Activated T-helper 2 cell treated with anti-CD3 and anti-CD28 coated beads, Interferon-gamma antibody, Interleukin-2, Interleukin-4, amounts not matched to agents 10 μg/mL and 5 μg/mL and 100 μg/mL, durations not matched to agents 14 hours and 24 hours and 36 hours (primary cell): ENCODE measurements at regions not wholly inside any gene's neighbourhood (a gene's known extent, or its start where the extent isn't known, plus 50 kb on each side); places are given as distances from the start of the nearest gene placed in this dataset.

Source experiments
- DNase-seq: peaks from one replicate; pipeline ENCODE4 v3.0.0; 2021; ENCODE audit warnings: low spot score
- H3K27ac Mint-ChIP-seq: one replicate; pipeline ENCODE4 v1.8.0; 2021; ENCODE audit warnings: mixed read lengths
- H3K27me3 Mint-ChIP-seq: one replicate; pipeline ENCODE4 v1.8.0; 2021; ENCODE audit warnings: low read depth, mixed read lengths
- H3K36me3 Mint-ChIP-seq: one replicate; pipeline ENCODE4 v1.8.0; 2021; ENCODE audit warnings: low read depth, mixed read lengths
- H3K4me1 Mint-ChIP-seq: one replicate; pipeline ENCODE4 v1.8.0; 2021; ENCODE audit warnings: low read depth, mixed read lengths
- H3K4me3 Mint-ChIP-seq: one replicate; pipeline ENCODE4 v1.8.0; 2021; ENCODE audit warnings: low read depth, mild to moderate bottlenecking, moderate library complexity, mixed read lengths
- H3K9me3 Mint-ChIP-seq: one replicate; pipeline ENCODE4 v1.8.0; 2021; ENCODE audit warnings: mixed read lengths
- intact Hi-C: fragments of 100-400 bp; cut with micrococcal nuclease; formaldehyde crosslinking; loops from one replicate; pipeline ENCODE4 v1.15.1; 2023

DNA sequence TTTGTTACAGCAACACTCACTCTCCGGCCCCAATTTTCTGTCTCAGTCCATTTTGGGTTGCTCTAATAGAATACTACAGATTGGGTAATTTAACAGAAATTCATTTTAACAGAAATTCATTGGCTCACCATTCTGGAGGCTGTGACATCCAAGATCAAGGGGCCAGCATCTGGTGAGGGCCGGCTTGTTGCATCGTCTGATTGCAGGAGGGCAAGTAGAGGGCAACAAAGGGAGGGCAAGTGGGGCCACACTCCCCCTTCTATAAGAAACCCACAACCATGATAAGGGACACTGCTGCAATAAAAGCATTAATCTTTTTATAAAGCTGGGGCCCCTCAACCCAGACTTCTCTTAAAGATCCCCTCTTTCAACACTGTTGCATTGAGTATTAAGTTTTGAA is 260.1 kb upstream of the TMPRSS15 start:
- no peak overlapping the region for H3K4me3 Mint-ChIP-seq
- no peaks in the 10 kb centered on the region for H3K36me3 Mint-ChIP-seq
- no peaks in the 10 kb centered on the region for H3K27me3 Mint-ChIP-seq
- no peak overlapping the region for H3K27ac Mint-ChIP-seq
- DNase-seq: no peak
- peaks cover 36% of the 10 kb centered on the region for H3K9me3 Mint-ChIP-seq
- no peaks in the 10 kb centered on the region for H3K4me1 Mint-ChIP-seq
- intact Hi-C loops: no loop called here

DNA sequence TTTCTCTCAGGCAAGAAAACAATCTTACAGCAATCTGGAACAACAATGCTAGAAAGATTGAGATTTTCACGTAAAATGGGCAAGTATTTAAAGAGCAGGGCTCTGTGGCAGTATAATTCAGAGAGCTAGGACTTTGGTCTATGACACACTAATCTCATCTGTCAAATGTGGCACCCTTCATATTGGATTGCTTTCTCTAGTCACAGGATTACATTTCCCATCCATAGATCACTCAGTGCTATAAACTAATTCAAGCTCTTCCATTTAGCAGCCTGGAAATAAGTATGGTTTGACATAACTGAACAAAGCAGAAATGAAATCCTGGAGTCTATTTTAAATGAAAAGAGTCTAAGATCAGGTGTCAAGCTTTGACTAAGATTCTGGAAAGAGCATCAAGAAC is 263.1 kb upstream of the TMPRSS15 start:
- H3K27ac Mint-ChIP-seq: no peak overlapping the region
- H3K4me3 Mint-ChIP-seq: no peak overlapping the region
- H3K4me1 Mint-ChIP-seq: no peaks in the 10 kb centered on the region
- intact Hi-C loops: no loop called here
- H3K9me3 Mint-ChIP-seq: peaks cover 51% of the 10 kb centered on the region
- no peaks in the 10 kb centered on the region for H3K27me3 Mint-ChIP-seq
- DNase-seq: no peak
- H3K36me3 Mint-ChIP-seq: no peaks in the 10 kb centered on the region

DNA sequence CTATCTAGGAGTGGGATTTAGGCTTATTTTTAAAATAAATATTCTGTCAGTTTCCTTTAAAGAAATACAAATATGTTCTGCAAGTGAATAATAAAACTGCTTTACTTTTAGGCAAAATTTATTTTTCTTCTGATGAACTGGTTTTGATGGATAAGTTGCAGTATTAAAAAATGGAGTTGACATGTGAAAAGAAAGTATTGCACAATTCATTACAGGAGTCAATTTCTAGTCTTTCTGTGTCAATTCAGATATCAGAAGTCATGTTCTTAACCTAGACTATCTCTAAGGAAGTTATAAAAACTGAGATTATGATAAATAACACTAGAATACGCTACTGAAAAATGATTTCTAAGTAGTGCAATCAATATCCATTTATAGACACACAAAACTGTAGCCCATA is 270.2 kb upstream of the TMPRSS15 start:
- no peak for DNase-seq
- Mint-ChIP-seq H3K9me3 (peaks cover 47% of the 10 kb centered on the region), H3K4me1 (no peaks in the 10 kb centered on the region), H3K27ac (no peak overlapping the region), H3K27me3 (no peaks in the 10 kb centered on the region), H3K4me3 (no peak overlapping the region), H3K36me3 (no peaks in the 10 kb centered on the region)
- intact Hi-C loops: no loop called here

DNA sequence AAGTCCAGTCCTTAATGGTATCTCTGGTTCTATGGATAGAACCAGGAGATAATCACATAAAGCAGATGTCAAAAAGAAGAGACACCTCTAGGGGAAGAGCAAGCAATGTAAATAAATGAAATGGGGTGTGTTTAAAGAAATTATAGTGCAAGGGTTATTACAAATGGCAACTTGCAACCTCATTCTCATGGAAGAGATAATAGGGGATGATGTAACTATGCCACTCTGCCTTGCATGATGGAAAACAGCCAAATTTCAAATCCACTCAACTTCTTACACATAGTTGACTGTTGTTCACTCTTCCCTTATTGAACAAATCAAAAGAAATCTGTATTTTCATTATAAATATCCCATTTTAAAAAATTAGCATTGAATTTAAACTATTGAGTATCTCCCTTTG is 274.0 kb upstream of the TMPRSS15 start:
- H3K4me1 Mint-ChIP-seq: no peaks in the 10 kb centered on the region
- H3K36me3 Mint-ChIP-seq: no peaks in the 10 kb centered on the region
- no peak overlapping the region for H3K4me3 Mint-ChIP-seq
- intact Hi-C loops: no loop called here
- DNase-seq: no peak
- no peaks in the 10 kb centered on the region for H3K27me3 Mint-ChIP-seq
- H3K27ac Mint-ChIP-seq: no peak overlapping the region
- H3K9me3 Mint-ChIP-seq: peaks cover 36% of the 10 kb centered on the region

DNA sequence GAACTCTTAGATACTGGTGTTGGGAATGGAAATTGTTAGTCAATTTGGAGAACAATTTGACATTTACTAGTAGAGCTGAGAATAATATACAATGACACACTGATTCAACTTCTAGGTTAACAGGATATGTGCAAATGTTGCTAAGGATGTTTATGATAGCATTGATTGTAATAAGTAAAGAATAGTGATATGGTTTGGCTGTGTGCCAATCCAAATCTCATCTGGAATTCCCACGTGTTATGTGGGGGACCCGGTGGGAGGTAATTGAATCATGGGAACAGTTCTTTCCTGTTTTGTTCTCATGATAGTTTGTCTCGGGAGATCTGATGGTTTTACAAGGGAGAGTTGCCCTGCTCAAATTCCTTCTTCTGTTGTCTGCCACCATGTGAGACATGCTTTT is 302.4 kb upstream of the TMPRSS15 start:
- peaks cover 27% of the 10 kb centered on the region for H3K9me3 Mint-ChIP-seq
- intact Hi-C loops: no loop called here
- H3K4me3 Mint-ChIP-seq: no peak overlapping the region
- no peak for DNase-seq
- H3K36me3 Mint-ChIP-seq: no peaks in the 10 kb centered on the region
- no peaks in the 10 kb centered on the region for H3K4me1 Mint-ChIP-seq
- H3K27ac Mint-ChIP-seq: no peak overlapping the region
- H3K27me3 Mint-ChIP-seq: no peaks in the 10 kb centered on the region

DNA sequence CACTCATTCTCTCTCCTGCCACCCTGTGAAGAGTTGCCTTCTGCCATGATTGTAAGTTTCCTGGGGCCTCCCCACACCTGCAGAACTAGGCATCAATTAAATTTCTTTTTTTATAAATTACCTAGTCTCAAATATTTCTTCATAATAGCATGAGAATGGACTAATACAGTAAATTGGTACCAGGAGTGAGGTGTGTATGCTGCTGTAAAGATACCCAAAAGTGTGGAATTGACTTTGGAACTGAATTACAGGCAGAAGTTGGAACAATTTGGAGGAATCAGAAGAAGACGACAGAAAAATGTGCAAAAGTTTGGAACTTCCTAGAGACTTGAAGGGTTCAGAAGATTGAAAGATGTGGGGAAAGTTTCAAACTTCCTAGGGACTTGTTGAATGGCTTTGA is 308.1 kb upstream of the TMPRSS15 start:
- peaks cover 43% of the 10 kb centered on the region for H3K9me3 Mint-ChIP-seq

DNA sequence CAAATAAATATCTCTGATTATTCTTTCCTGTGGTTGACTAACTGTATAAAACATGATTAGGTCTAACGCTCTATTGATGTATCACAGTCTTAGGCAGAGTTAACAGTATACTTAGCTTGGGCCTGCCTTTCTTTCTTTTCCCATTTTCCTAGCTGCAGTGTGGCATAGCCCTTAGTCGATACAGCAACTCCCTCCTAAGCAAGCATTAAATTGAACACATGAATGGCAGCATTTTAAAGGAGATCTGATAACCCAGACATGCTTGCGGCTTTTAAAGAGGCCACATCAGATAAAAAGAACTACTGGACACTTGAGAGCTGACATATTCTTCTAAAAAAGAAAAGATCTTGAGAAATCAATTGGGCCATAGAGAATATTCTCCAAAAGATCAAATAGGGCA is 312.0 kb upstream of the TMPRSS15 start:
- Mint-ChIP-seq H3K27ac (no peak overlapping the region), H3K4me3 (no peak overlapping the region), H3K9me3 (peaks cover 52% of the 10 kb centered on the region), H3K36me3 (no peaks in the 10 kb centered on the region), H3K4me1 (no peaks in the 10 kb centered on the region), H3K27me3 (no peaks in the 10 kb centered on the region)
- no peak for DNase-seq
- intact Hi-C loops: no loop called here

More for the DNA sequence above, 308.1 kb upstream of the TMPRSS15 start:
- Mint-ChIP-seq H3K4me3 (no peak overlapping the region), H3K27ac (no peak overlapping the region), H3K4me1 (no peaks in the 10 kb centered on the region), H3K36me3 (no peaks in the 10 kb centered on the region), H3K27me3 (no peaks in the 10 kb centered on the region)
- intact Hi-C loops: no loop called here
- DNase-seq: no peak

DNA sequence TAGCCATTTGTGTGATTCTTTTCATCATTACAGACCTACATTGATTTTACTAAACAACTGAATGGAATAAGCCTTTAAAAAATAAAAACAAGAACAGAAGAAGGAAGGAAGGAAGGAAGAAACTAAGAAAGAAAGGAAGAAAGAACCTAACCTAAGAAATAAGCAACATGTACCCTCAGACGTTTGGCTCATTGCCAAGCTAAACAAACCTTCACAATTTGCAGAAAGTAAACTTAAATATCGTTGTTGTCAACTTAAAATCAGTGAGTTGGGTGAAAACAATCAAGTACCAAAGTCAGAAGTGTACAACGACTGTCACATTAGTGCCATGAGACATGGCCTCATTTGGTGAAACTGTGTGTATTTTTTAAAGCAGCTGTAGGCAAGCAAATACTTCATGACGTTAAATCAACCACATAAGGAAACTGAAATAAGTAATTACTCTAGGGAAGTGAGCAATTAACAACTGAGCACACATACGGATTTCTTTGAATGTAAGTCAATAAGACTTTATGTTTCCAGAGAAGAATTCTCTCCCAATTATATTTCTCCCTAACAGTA is 313.1 kb upstream of the TMPRSS15 start:
- Mint-ChIP-seq H3K27ac (no peak overlapping the region), H3K4me1 (no peaks in the 10 kb centered on the region), H3K27me3 (no peaks in the 10 kb centered on the region), H3K36me3 (no peaks in the 10 kb centered on the region), H3K9me3 (peaks cover 47% of the 10 kb centered on the region), H3K4me3 (no peak overlapping the region)
- no peak for DNase-seq
- intact Hi-C loops: no loop called here

DNA sequence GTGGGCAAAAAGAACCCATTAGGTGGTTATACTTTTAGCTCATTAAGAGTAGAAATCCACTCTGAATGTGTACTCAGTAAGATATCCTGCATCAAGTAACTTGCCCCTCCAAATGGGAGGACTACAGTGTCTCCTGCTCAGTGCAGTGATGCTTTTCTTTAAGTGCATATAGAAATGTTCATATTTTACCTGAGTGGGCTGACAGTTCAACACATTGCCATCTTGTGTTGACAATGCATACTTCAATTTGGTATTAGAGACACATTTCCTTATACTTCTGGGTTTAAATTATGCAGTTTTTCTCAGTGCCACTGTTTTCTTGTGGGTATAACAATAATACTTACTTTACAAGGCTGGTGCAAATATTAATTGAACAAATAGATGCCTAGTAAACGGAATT is 318.6 kb upstream of the TMPRSS15 start:
- no peak overlapping the region for H3K4me3 Mint-ChIP-seq
- no peaks in the 10 kb centered on the region for H3K27me3 Mint-ChIP-seq

DNA sequence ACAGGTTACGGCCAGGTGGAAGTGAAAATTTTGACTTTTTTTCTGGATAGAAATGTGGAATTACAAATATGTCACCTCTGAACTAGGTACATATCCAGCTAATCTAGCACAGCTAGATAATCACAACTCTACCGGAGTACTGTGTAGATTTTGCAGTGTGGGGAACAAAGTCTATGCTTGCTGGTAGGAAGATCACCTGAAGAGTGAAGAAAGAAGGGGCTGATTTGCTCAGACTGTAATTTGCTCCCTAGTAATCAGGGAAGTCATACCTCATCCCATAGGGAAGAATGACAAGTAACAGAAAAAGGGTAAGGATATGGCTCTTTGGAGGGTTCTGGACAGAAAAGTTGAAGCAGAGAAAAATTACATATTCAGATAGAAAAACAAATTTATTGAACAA is 319.6 kb upstream of the TMPRSS15 start:
- Mint-ChIP-seq H3K27me3 (no peaks in the 10 kb centered on the region), H3K4me1 (no peaks in the 10 kb centered on the region), H3K36me3 (no peaks in the 10 kb centered on the region), H3K27ac (no peak overlapping the region), H3K4me3 (no peak overlapping the region), H3K9me3 (peaks cover 37% of the 10 kb centered on the region)
- no peak for DNase-seq
- intact Hi-C loops: no loop called here

More for the DNA sequence above, 318.6 kb upstream of the TMPRSS15 start:
- Mint-ChIP-seq H3K4me1 (no peaks in the 10 kb centered on the region), H3K9me3 (peaks cover 37% of the 10 kb centered on the region), H3K36me3 (no peaks in the 10 kb centered on the region), H3K27ac (no peak overlapping the region)
- intact Hi-C loops: no loop called here
- no peak for DNase-seq

DNA sequence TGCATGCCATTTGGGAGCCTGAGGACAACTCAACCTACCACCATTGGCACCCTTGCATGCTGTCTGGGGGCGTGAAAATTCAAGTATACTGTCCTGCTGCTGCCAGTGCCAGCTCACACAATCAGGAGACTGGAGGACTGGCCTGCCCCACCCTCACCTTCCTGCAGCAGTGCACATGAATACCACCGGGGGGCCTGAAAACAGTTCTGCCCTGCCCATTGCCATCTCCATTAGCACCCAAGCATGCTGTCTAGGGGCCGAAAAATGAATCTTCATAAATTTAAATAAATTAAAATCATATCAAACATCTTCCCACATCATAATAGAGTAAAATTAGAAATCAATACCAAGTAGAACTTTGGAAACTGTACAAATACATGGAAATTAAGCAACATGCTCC is 322.1 kb upstream of the TMPRSS15 start:
- intact Hi-C loops: no loop called here
- Mint-ChIP-seq H3K9me3 (peaks cover 44% of the 10 kb centered on the region), H3K27ac (no peak overlapping the region), H3K36me3 (no peaks in the 10 kb centered on the region), H3K27me3 (no peaks in the 10 kb centered on the region), H3K4me3 (no peak overlapping the region), H3K4me1 (no peaks in the 10 kb centered on the region)
- DNase-seq: no peak

DNA sequence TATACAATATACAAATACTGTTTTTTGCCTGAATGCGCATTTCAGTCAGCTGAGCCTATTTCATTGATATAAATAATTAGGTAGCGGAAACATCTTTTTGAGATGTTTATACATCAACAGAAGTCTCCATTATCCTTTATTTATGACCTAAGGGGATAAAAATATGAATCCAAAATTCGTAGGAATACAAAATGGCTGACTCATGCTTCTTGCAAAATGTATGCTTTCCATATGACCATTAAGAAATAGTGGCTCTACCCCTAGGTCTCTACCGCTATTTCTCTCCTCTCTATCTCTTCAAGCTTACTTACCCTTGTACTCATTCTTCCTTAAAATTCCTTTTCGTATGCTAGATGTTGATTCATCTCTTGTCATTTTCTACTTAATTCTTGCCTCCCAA is 338.4 kb upstream of the TMPRSS15 start:
- H3K4me3 Mint-ChIP-seq: no peak overlapping the region
- intact Hi-C loops: no loop called here
- no peaks in the 10 kb centered on the region for H3K36me3 Mint-ChIP-seq
- no peaks in the 10 kb centered on the region for H3K4me1 Mint-ChIP-seq
- no peak overlapping the region for H3K27ac Mint-ChIP-seq
- peaks cover 43% of the 10 kb centered on the region for H3K9me3 Mint-ChIP-seq
- H3K27me3 Mint-ChIP-seq: no peaks in the 10 kb centered on the region
- no peak for DNase-seq

DNA sequence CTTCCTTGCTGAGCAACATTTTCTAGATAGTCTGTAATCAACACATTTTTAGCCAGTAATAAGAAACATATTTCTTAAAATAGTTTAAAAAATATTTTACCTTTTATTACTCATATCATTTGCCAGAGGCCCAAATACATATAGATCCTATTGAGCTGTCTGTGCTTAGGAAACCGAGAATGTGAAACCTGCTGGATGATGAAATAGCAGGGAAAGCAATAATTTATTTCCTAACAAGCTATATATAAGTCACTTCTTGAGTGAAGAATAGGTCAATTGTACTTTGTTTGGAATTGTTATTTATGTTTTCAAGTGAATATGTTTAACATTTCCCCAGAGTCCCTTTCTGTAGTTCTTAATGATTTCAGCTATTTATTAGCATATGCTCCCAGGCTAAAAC is 339.9 kb upstream of the TMPRSS15 start:
- Mint-ChIP-seq H3K4me1 (no peaks in the 10 kb centered on the region), H3K27me3 (no peaks in the 10 kb centered on the region), H3K36me3 (no peaks in the 10 kb centered on the region), H3K27ac (no peak overlapping the region), H3K4me3 (no peak overlapping the region), H3K9me3 (peaks cover 38% of the 10 kb centered on the region)
- intact Hi-C loops: no loop called here
- no peak for DNase-seq

DNA sequence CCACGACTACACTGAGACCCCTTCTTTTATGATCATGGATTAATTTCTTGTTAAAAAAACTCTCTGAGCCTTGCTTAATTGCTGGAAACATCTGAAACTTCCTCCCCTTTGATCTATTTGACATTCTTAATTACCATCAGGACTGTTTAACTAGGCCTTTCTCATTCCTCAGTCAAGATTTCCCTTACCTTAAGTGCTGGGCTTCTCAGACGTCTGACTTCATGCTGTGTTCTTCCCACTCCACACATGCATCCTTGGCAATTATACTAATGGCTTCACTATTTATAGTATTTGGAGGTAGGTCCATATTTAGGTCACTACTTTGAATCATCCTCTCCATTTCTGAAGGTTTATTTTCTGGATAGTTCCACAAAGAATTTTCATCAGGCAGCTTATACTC is 341.3 kb upstream of the TMPRSS15 start:
- Mint-ChIP-seq H3K27ac (no peak overlapping the region), H3K4me3 (no peak overlapping the region), H3K27me3 (no peaks in the 10 kb centered on the region), H3K9me3 (peaks cover 42% of the 10 kb centered on the region), H3K36me3 (no peaks in the 10 kb centered on the region), H3K4me1 (no peaks in the 10 kb centered on the region)
- no peak for DNase-seq
- intact Hi-C loops: no loop called here
